Stomach (tissue), 8 donors: ENCODE measurements at regions not wholly inside any gene's neighbourhood (a gene's known extent, or its start where the extent isn't known, plus 50 kb on each side); places are given as distances from the start of the nearest gene placed in this dataset.

Source experiments
- DNase-seq, 2 donors: peaks; one replicate each; pipeline versions ENCODE4 v3.0.0 to v3.0.0-alpha.2; 2013 to 2019
- H3K27ac ChIP-seq, 5 donors: fragments of 200-600 bp in 4 of 5; sonication (generic) in 4 of 5; one replicate each; pipeline ENCODE4 v1.5.1; 2013 to 2019; ENCODE audit warnings: mild to moderate bottlenecking in 1 of 5, moderate library complexity in 1 of 5
- H3K27me3 ChIP-seq, 3 donors: fragments of 200-600 bp; sonication (generic); one replicate each; pipeline ENCODE4 v1.5.1; 2017 to 2019; ENCODE audit warnings: mixed run types in 1 of 3
- H3K36me3 ChIP-seq, 4 donors: fragments of 200-600 bp; sonication (generic); 1 replicate in 3 of 4; 2 replicates in 1 of 4; pipeline ENCODE4 v1.5.1; 2016 to 2019
- H3K4me1 ChIP-seq, 4 donors: fragments of 200-600 bp; sonication (generic); one replicate each; pipeline ENCODE4 v1.5.1; 2016 to 2019
- H3K4me3 ChIP-seq, 4 donors: fragments of 200-600 bp; sonication (generic) in 3 of 4; one replicate each; pipeline ENCODE4 v1.5.1; 2016 to 2019; ENCODE audit warnings: mild to moderate bottlenecking in 1 of 4
- H3K9me3 ChIP-seq, 4 donors: fragments of 200-600 bp; sonication (generic); one replicate each; pipeline ENCODE4 v1.5.1; 2016 to 2019
- EP300 ChIP-seq: sonication (generic); formaldehyde crosslinking; IDR thresholded peaks from one replicate; pipeline ENCODE4 v1.6.1; 2017; ENCODE audit warnings: antibody characterized with exemption
- POLR2A ChIP-seq, 4 donors: fragments of 450-650 bp; IDR thresholded peaks; one replicate each; pipeline ENCODE4 v1.6.1; 2016; ENCODE audit warnings: antibody characterized with exemption in 4 of 4, control low read depth in 2 of 4, mild to moderate bottlenecking in 1 of 4, moderate library complexity in 1 of 4
- POLR2AphosphoS5 ChIP-seq, 3 donors: sonication (generic); formaldehyde crosslinking; IDR thresholded peaks; one replicate each; pipeline ENCODE4 v1.6.1; 2016; ENCODE audit warnings: antibody characterized with exemption in 3 of 3
- WGBS, 5 donors: extraction: QIAGEN DNeasy Blood & Tissue Kit in 3 of 5; methylation state at CpG; one replicate each; pipeline versions ENCODE4 v1.1.5 to v1.1.7; 2013 to 2018; 5-methylcytosine and 5-hydroxymethylcytosine counted together
- intact Hi-C: fragments of 100-400 bp; cut with DNase I; formaldehyde crosslinking; loops from one replicate; pipeline ENCODE4 v1.15.1; 2023; ENCODE audit warnings: low total_unique reads
- TF ChIP-seq, protein P1 (sequence below), 7 experiments: fragments of 450-650 bp in 4 of 7; fragments of 200-600 bp in 3 of 7; sonication (generic) in 3 of 7; IDR thresholded peaks; one replicate each; pipeline ENCODE4 v1.5.1; 2016 to 2019; ENCODE audit warnings: antibody characterized with exemption in 7 of 7, control low read depth in 2 of 7, mild to moderate bottlenecking in 1 of 7
- donor health status: healthy with polysubstance abuse.
- donor health status: Bipolar disorder and iron deficiency.
- donor health status: healthy.

- Histone ChIP-seq H3K36me3 (no peaks in the 10 kb centered on the region), H3K9me3 (no peaks in the 10 kb centered on the region), H3K27me3 (no peaks in the 10 kb centered on the region), H3K4me3 (no peak overlapping the region), H3K4me1 (peaks cover 0 to 22% (median 6%) of the 10 kb centered on the region in 4 donors), H3K27ac (no peak overlapping the region)
- intact Hi-C loops = no loop called here
- 49 to 75% (median 66%) methylated on average over 5 of the region's 5 CpGs for WGBS, 5 donors
- peak in 1 of 2 donors; percentile 31 for DNase-seq
- TF ChIP-seq, protein P1, sequence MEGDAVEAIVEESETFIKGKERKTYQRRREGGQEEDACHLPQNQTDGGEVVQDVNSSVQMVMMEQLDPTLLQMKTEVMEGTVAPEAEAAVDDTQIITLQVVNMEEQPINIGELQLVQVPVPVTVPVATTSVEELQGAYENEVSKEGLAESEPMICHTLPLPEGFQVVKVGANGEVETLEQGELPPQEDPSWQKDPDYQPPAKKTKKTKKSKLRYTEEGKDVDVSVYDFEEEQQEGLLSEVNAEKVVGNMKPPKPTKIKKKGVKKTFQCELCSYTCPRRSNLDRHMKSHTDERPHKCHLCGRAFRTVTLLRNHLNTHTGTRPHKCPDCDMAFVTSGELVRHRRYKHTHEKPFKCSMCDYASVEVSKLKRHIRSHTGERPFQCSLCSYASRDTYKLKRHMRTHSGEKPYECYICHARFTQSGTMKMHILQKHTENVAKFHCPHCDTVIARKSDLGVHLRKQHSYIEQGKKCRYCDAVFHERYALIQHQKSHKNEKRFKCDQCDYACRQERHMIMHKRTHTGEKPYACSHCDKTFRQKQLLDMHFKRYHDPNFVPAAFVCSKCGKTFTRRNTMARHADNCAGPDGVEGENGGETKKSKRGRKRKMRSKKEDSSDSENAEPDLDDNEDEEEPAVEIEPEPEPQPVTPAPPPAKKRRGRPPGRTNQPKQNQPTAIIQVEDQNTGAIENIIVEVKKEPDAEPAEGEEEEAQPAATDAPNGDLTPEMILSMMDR (IDR thresholded peaks at IDR 0.05) = peak in 3 of 7 experiments; percentile 12 to 29 (median 29)
- TF ChIP-seq POLR2A (IDR thresholded peaks at IDR 0.05) (no peak), EP300 (no peak), POLR2AphosphoS5 (IDR thresholded peaks at IDR 0.05) (no peak)
Observed at GRCh38 chr6:126170978-126171382, 168.9 kb upstream of the CENPW start.

DNA sequence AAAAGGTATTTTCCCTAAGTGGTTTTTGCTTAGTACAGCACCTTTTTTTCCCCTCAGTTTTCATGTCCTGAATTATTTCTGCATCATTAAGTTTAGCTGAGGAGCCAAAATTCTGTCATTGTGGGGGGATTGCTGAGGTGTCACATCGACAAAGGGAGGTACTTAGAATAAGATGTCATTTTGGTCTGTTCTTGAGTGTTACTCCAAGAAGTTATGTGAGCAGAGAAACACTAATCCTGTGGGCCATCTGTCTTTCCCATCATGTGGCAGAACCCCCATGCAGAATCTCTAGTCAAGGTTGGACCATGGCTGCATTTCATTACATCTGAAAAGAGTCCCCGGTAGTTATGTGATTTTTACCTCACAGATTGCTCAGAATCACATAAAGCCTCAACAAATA, 167.8 kb upstream of the CENPW start:
- TF ChIP-seq, protein P1 (IDR thresholded peaks at IDR 0.05) = no peak
- TF ChIP-seq POLR2AphosphoS5 (IDR thresholded peaks at IDR 0.05) (no peak), POLR2A (IDR thresholded peaks at IDR 0.05) (no peak), EP300 (no peak)
- no peak for DNase-seq
- H3K27ac ChIP-seq = no peak overlapping the region
- intact Hi-C loops = no loop called here
- H3K4me1 ChIP-seq = peaks cover 0 to 22% (median 6%) of the 10 kb centered on the region in 4 donors
- no peaks in the 10 kb centered on the region for H3K9me3 ChIP-seq
- H3K4me3 ChIP-seq = no peak overlapping the region
- H3K27me3 ChIP-seq = no peaks in the 10 kb centered on the region
- H3K36me3 ChIP-seq = no peaks in the 10 kb centered on the region
- 92 to 97% (median 95%) methylated on average over 2 of the region's 2 CpGs for WGBS, 5 donors

DNA sequence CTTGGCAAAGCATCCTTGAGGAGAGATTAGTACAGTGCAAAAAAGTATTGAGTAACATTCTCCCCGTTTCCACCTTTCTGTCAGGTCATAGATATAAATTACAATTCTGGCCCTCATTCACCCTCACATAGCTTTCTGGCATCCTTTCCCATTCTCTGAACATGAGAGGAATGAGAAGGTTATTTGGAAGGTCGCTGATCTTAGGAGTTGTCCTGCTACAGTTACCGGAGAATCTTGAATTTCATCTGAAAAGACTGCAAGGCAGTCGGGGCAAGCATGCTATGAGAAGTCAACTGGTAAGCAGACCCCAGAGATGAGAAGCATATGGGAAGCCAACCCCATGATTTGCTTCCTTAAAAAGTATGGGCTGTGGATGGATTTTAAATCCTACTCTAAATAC, 166.7 kb upstream of the CENPW start:
- WGBS, 5 donors = 71 to 88% (median 85%) methylated on average over 4 of the region's 4 CpGs
- intact Hi-C loops = no loop called here
- Histone ChIP-seq H3K4me1 (peaks cover 0 to 11% (median under 1%) of the 10 kb centered on the region in 4 donors), H3K4me3 (no peak overlapping the region), H3K9me3 (no peaks in the 10 kb centered on the region), H3K27me3 (no peaks in the 10 kb centered on the region), H3K27ac (no peak overlapping the region), H3K36me3 (no peaks in the 10 kb centered on the region)
- DNase-seq = no peak
- TF ChIP-seq POLR2A (IDR thresholded peaks at IDR 0.05) (no peak), POLR2AphosphoS5 (IDR thresholded peaks at IDR 0.05) (no peak), EP300 (no peak)
- TF ChIP-seq, protein P1 (IDR thresholded peaks at IDR 0.05) = no peak

- intact Hi-C loops = no loop called here
- H3K4me1 ChIP-seq = peaks cover 0 to 11% (median 0%) of the 10 kb centered on the region in 4 donors
- no peaks in the 10 kb centered on the region for H3K36me3 ChIP-seq
- no peak overlapping the region for H3K27ac ChIP-seq
- 94 to 100% (median 96%) methylated on average over 1 of the region's 1 CpG for WGBS, 5 donors
- TF ChIP-seq EP300 (no peak), POLR2AphosphoS5 (IDR thresholded peaks at IDR 0.05) (no peak), POLR2A (IDR thresholded peaks at IDR 0.05) (no peak)
- TF ChIP-seq, protein P1 (IDR thresholded peaks at IDR 0.05) = no peak
- no peaks in the 10 kb centered on the region for H3K27me3 ChIP-seq
- no peaks in the 10 kb centered on the region for H3K9me3 ChIP-seq
- DNase-seq = no peak
- no peak overlapping the region for H3K4me3 ChIP-seq
Observed at GRCh38 chr6:126174697-126175096, 165.2 kb upstream of the CENPW start.
